H1 (cell line): ENCODE measurements at regions not wholly inside any gene's neighbourhood (a gene's known extent, or its start where the extent isn't known, plus 50 kb on each side); places are given as distances from the start of the nearest gene placed in this dataset.
"Not testable (repeated sequence)": the region's sequence is repeated elsewhere in the genome, so short reads cannot be mapped to it uniquely, and the experiment has no call there.

Experiments
- CHD2 ChIP-seq: IDR thresholded peaks from 2 replicates; pipeline ENCODE4 v1.6.1; 2012; ENCODE audit warnings: low read length, improper control_type of control experiment
- CREB1 ChIP-seq: IDR thresholded peaks from 2 replicates; pipeline ENCODE4 v1.6.1; 2012; ENCODE audit warnings: inconsistent platforms
- EP300 ChIP-seq, 2 experiments: IDR thresholded peaks; 1 replicate in 1 of 2; 2 replicates in 1 of 2; pipeline ENCODE4 v1.6.1; 2011 to 2012; ENCODE audit warnings: low read depth in 2 of 2, low read length in 2 of 2, mild to moderate bottlenecking in 2 of 2, borderline replicate concordance in 1 of 2, inconsistent platforms in 1 of 2, moderate library complexity in 1 of 2
- PHF8 ChIP-seq: fragments of 200-600 bp; sonication (generic); conservative IDR thresholded peaks from 2 replicates; pipeline ENCODE4 v1.7.1; 2012; ENCODE audit warnings: low read depth, mild to moderate bottlenecking, inconsistent platforms, low read length, moderate library complexity
- SP1 ChIP-seq: IDR thresholded peaks from 2 replicates; pipeline ENCODE4 v1.6.1; 2011; ENCODE audit warnings: low read depth, low read length
- TCF12 ChIP-seq: IDR thresholded peaks from 2 replicates; pipeline ENCODE4 v1.6.1; 2011; ENCODE audit warnings: low read depth, mild to moderate bottlenecking, low read length

DNA sequence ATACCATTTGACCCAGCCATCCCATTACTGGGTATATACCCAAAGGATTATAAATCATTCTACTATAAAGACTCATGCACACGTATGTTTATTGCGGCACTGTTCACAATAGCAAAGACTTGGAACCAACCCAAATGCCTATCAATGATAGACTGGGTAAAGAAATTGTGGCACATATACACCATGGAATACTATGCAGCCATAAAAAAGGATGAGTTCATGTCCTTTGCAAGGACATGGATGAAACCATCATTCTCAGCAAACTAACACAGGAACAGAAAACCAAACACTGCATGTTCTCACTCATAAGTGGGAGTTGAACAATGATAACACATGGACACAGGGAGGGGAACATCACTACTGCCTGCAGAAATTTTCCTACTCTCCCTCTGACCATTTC lies 90.0 kb downstream of the HLX start:
- TF ChIP-seq SP1; CREB1; TCF12; PHF8; EP300 (IDR thresholded peaks at IDR 0.05; ENCODE audit: borderline replicate concordance in 1 of 2, low read depth in 2 of 2, low read length in 2 of 2); CHD2: not testable (repeated sequence)
